ENCODE measurements at regions not wholly inside any gene's neighbourhood (a gene's known extent, or its start where the extent isn't known, plus 50 kb on each side); places are given as distances from the start of the nearest gene placed in this dataset.
"Not testable (repeated sequence)": the region's sequence is repeated elsewhere in the genome, so short reads cannot be mapped to it uniquely, and the experiment has no call there.

DNA sequence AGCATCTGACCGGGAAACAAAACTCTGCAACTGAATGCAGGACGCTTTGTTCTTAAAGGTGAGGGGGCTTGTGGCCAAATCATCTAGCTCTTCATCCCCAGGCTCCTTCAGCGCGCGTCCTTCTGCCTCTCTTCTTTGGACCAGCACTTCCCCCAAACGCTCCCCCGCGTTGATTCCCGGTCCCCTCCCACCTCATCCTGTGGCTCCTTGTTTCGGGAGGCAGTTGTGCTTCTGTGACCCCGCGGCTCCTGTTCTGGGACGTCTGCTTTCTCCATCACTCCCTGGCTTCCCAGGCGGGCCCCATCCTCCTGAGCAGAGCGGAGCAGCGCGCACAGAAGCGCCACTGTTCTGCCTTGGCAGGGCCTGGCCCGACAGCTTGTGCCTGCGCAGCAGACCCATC lies 109.7 kb upstream of the ZNG1E start:
- H3K4me3 ChIP-seq (ENCODE audit: low read depth in 1 of 2, low read length in 2 of 2); H3K9me3 ChIP-seq (ENCODE audit: control insufficient read depth in 2 of 2, insufficient read depth in 1 of 2, low read depth in 1 of 2, low read length in 1 of 2); H3K36me3 ChIP-seq (ENCODE audit: control insufficient read depth in 2 of 2, insufficient read depth in 2 of 2, low read length in 1 of 2); H3K27ac ChIP-seq (ENCODE audit: low read depth in 2 of 2, low read length in 1 of 2); H3K27me3 ChIP-seq (ENCODE audit: control insufficient read depth in 1 of 2, insufficient read depth in 2 of 2, low read length in 2 of 2); H3K4me1 ChIP-seq (ENCODE audit: control insufficient read depth in 2 of 2, insufficient read depth in 2 of 2, low read length in 1 of 2): not testable (repeated sequence)
- 42 to 63% methylated on average over 10 to 20 of the region's 20 CpGs for WGBS, 2 donors

DNA sequence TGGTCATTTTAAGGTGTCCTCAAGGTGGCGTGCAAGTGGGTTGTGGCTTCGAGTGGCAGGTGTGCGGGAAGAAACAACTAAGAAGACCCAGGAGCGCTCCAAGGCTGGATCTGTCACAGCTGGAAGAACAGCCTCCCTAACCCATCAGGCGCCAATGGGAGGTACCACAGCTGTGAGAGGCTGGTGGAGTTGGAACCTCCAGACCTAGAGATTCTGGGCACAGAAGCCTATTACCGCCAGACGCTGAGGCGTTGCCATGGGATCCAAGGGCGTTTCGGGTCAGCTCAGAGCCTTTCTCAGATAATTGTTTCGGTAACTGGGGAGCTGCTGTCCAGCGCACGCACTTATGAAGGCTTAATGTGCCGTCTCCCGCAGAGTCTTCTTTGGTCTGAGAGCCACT lies 156.7 kb upstream of the ZNG1E start:
- H3K27me3 ChIP-seq (ENCODE audit: control insufficient read depth in 1 of 2, insufficient read depth in 2 of 2, low read length in 2 of 2); H3K4me1 ChIP-seq (ENCODE audit: control insufficient read depth in 2 of 2, insufficient read depth in 2 of 2, low read length in 1 of 2); H3K27ac ChIP-seq (ENCODE audit: low read depth in 2 of 2, low read length in 1 of 2); H3K4me3 ChIP-seq (ENCODE audit: low read depth in 1 of 2, low read length in 2 of 2); H3K36me3 ChIP-seq (ENCODE audit: control insufficient read depth in 2 of 2, insufficient read depth in 2 of 2, low read length in 1 of 2); H3K9me3 ChIP-seq (ENCODE audit: control insufficient read depth in 2 of 2, insufficient read depth in 1 of 2, low read depth in 1 of 2, low read length in 1 of 2): not testable (repeated sequence)
- 43 to 68% methylated on average over 1 to 5 of the region's 15 CpGs for WGBS, 2 donors

DNA sequence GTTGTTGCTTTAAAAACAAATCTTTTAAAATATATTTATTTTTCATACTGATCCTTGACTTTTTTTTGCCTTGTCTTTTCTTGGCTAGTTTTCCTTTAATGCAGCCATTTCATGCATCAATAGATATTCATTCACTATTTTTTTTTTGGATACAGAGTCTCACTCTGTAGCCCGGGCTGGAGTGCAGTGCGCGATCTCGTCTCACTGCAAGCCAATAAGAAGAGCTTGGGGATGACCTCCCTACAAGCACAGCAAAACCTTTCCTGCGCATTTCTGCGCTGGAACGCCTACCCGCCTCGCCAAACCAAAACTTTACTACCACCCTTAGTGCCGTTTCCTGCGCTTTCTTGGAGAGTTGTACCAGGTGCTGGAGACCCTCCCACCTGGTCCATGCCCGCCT lies 161.3 kb upstream of the ZNG1E start:
- H3K27ac ChIP-seq (ENCODE audit: low read depth in 2 of 2, low read length in 1 of 2); H3K4me3 ChIP-seq (ENCODE audit: low read depth in 1 of 2, low read length in 2 of 2); H3K36me3 ChIP-seq (ENCODE audit: control insufficient read depth in 2 of 2, insufficient read depth in 2 of 2, low read length in 1 of 2); H3K27me3 ChIP-seq (ENCODE audit: control insufficient read depth in 1 of 2, insufficient read depth in 2 of 2, low read length in 2 of 2); H3K9me3 ChIP-seq (ENCODE audit: control insufficient read depth in 2 of 2, insufficient read depth in 1 of 2, low read depth in 1 of 2, low read length in 1 of 2); H3K4me1 ChIP-seq (ENCODE audit: control insufficient read depth in 2 of 2, insufficient read depth in 2 of 2, low read length in 1 of 2): not testable (repeated sequence)
- WGBS, 2 donors: 88 to 92% methylated on average over 12 of the region's 12 CpGs

DNA sequence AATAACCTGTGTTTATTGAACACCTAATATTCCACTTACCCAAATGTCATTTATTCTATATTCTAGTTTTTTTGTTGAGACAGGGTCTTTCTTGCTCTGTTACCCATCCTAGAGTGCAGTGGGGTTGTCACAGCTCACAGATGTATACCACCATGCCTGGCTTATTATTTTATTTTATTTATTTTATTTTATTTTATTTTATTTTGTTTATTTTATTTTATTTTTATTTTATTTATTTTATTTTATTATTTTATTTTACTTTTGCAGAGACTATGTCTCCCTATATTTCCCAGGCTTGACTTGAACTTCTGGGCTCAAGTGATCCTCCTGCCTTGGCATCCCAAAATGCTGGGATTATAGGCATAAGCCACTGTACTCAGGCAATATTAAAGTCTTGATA lies 167.8 kb upstream of the ZNG1E start:
- not testable (repeated sequence) for H3K27ac ChIP-seq (ENCODE audit: low read depth in 2 of 2, low read length in 1 of 2); H3K36me3 ChIP-seq (ENCODE audit: control insufficient read depth in 2 of 2, insufficient read depth in 2 of 2, low read length in 1 of 2); H3K27me3 ChIP-seq (ENCODE audit: control insufficient read depth in 1 of 2, insufficient read depth in 2 of 2, low read length in 2 of 2); H3K4me3 ChIP-seq (ENCODE audit: low read depth in 1 of 2, low read length in 2 of 2); H3K9me3 ChIP-seq (ENCODE audit: control insufficient read depth in 2 of 2, insufficient read depth in 1 of 2, low read depth in 1 of 2, low read length in 1 of 2); H3K4me1 ChIP-seq (ENCODE audit: control insufficient read depth in 2 of 2, insufficient read depth in 2 of 2, low read length in 1 of 2)

DNA sequence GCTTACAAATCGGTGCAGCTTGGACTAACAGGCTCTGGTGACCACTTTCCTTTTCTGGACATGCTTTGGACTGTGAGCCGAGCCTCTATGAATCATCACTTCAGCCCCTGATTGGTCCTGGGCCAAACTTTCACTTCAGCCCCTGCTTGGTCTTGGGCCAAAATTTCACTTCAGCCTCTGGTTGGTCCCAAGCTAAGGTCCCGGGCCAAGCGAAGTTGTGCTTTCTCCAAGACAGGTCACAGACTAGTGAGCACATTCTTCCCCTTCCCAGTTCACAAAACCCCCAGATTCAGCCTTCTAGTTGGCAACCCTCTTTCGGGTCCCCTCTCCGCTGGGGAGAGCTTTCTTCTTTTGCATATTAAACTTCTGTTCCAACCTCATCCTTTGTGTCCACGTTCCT lies 171.0 kb upstream of the ZNG1E start:
- H3K27me3 ChIP-seq (ENCODE audit: control insufficient read depth in 1 of 2, insufficient read depth in 2 of 2, low read length in 2 of 2); H3K27ac ChIP-seq (ENCODE audit: low read depth in 2 of 2, low read length in 1 of 2); H3K36me3 ChIP-seq (ENCODE audit: control insufficient read depth in 2 of 2, insufficient read depth in 2 of 2, low read length in 1 of 2); H3K4me3 ChIP-seq (ENCODE audit: low read depth in 1 of 2, low read length in 2 of 2); H3K9me3 ChIP-seq (ENCODE audit: control insufficient read depth in 2 of 2, insufficient read depth in 1 of 2, low read depth in 1 of 2, low read length in 1 of 2); H3K4me1 ChIP-seq (ENCODE audit: control insufficient read depth in 2 of 2, insufficient read depth in 2 of 2, low read length in 1 of 2): not testable (repeated sequence)
- WGBS, 2 donors: 82 to 83% methylated on average over 5 of the region's 7 CpGs

DNA sequence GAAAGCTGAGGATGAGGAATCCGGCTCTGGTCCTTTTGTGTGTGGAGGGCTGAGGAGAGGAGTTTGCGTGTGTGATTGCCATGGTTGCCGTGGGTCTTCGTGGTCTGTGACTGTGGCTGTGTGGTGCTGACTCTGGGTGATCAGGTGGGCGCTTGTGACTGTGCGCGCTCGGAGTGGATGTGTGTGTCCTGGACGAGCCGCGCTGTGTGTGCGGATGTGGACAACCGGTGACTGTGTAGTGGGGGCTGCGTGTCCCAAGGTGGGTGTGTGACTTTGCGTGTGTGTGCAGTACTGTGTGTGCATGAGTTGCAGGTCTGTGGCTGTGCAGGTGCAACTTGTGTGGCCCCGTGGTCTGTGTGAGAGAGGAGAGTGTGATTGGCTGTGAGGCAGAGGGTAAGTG lies 172.0 kb upstream of the ZNG1E start:
- not testable (repeated sequence) for H3K36me3 ChIP-seq (ENCODE audit: control insufficient read depth in 2 of 2, insufficient read depth in 2 of 2, low read length in 1 of 2); H3K27ac ChIP-seq (ENCODE audit: low read depth in 2 of 2, low read length in 1 of 2); H3K27me3 ChIP-seq (ENCODE audit: control insufficient read depth in 1 of 2, insufficient read depth in 2 of 2, low read length in 2 of 2); H3K9me3 ChIP-seq (ENCODE audit: control insufficient read depth in 2 of 2, insufficient read depth in 1 of 2, low read depth in 1 of 2, low read length in 1 of 2); H3K4me1 ChIP-seq (ENCODE audit: control insufficient read depth in 2 of 2, insufficient read depth in 2 of 2, low read length in 1 of 2); H3K4me3 ChIP-seq (ENCODE audit: low read depth in 1 of 2, low read length in 2 of 2)
- WGBS, 2 donors: 92 to 93% methylated on average over 12 to 15 of the region's 16 CpGs

DNA sequence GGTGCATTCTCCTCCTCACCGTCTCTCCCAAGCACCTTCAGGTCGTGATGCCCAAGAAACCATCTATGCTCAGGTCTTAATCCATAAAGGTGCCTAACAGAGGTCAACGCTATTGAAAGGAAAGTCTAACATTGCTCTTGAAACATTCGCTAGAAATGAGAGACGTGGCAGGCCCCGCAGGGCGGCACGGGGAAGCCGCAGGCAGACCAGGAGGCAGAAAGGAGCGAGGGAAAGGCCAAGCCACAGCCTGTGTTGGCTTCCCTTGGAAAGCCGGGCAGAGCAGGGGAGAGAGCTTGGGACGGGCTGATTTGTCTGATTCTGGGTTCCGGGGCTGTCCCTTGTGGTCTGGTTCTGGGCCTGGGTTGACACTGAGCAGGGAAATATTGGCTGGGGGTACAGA lies 192.8 kb upstream of the ZNG1E start:
- not testable (repeated sequence) for H3K9me3 ChIP-seq (ENCODE audit: control insufficient read depth in 2 of 2, insufficient read depth in 1 of 2, low read depth in 1 of 2, low read length in 1 of 2); H3K4me3 ChIP-seq (ENCODE audit: low read depth in 1 of 2, low read length in 2 of 2); H3K36me3 ChIP-seq (ENCODE audit: control insufficient read depth in 2 of 2, insufficient read depth in 2 of 2, low read length in 1 of 2); H3K27me3 ChIP-seq (ENCODE audit: control insufficient read depth in 1 of 2, insufficient read depth in 2 of 2, low read length in 2 of 2); H3K4me1 ChIP-seq (ENCODE audit: control insufficient read depth in 2 of 2, insufficient read depth in 2 of 2, low read length in 1 of 2); H3K27ac ChIP-seq (ENCODE audit: low read depth in 2 of 2, low read length in 1 of 2)
- 79 to 81% methylated on average over 13 of the region's 13 CpGs for WGBS, 2 donors

DNA sequence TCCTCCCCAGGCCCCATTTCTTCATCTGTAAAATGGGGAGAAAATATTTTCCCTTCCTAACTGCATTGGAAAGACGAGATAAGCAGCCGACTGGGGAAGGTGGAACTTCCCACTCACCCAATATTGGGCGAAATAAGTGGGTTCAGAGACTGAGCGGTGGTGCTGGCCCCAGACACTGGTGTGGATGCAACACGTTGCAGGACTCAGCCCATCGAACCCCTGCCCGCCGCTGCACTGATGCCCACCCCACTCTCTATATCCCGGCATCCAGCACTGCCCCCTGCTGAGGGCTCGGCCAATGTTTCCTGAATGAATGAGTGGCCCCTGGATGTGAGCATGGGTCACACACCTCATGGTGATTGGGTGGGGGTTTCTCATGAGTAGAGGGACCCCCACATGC lies 194.4 kb upstream of the ZNG1E start:
- not testable (repeated sequence) for H3K27me3 ChIP-seq (ENCODE audit: control insufficient read depth in 1 of 2, insufficient read depth in 2 of 2, low read length in 2 of 2); H3K4me1 ChIP-seq (ENCODE audit: control insufficient read depth in 2 of 2, insufficient read depth in 2 of 2, low read length in 1 of 2); H3K4me3 ChIP-seq (ENCODE audit: low read depth in 1 of 2, low read length in 2 of 2); H3K27ac ChIP-seq (ENCODE audit: low read depth in 2 of 2, low read length in 1 of 2); H3K36me3 ChIP-seq (ENCODE audit: control insufficient read depth in 2 of 2, insufficient read depth in 2 of 2, low read length in 1 of 2); H3K9me3 ChIP-seq (ENCODE audit: control insufficient read depth in 2 of 2, insufficient read depth in 1 of 2, low read depth in 1 of 2, low read length in 1 of 2)
- 82 to 87% methylated on average over 9 to 10 of the region's 10 CpGs for whole genome bisulfite sequencing, 2 donors

DNA sequence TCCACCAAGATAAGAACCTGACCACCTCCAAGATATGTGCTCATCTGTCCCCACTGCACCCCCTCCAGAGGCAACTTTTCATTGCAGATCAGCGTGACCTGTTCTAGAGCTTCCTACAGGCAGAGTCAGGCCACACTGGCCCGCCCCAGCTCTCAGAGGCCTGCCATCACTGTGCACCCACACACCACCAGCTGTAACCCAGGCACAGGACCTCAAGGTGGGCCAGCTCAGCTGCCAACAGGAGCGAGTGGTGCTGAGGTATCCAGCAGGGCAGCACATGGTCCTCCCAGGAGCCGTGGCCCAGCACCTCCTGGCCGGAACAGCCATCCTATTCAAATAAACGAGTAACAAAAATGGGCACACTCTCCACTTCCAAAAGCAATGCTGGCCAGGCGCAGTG lies 189.9 kb upstream of the FOXD4L5 start:
- not testable (repeated sequence) for H3K27me3 ChIP-seq (ENCODE audit: control insufficient read depth in 1 of 2, insufficient read depth in 2 of 2, low read length in 2 of 2); H3K4me1 ChIP-seq (ENCODE audit: control insufficient read depth in 2 of 2, insufficient read depth in 2 of 2, low read length in 1 of 2); H3K9me3 ChIP-seq (ENCODE audit: control insufficient read depth in 2 of 2, insufficient read depth in 1 of 2, low read depth in 1 of 2, low read length in 1 of 2); H3K4me3 ChIP-seq (ENCODE audit: low read depth in 1 of 2, low read length in 2 of 2); H3K36me3 ChIP-seq (ENCODE audit: control insufficient read depth in 2 of 2, insufficient read depth in 2 of 2, low read length in 1 of 2); H3K27ac ChIP-seq (ENCODE audit: low read depth in 2 of 2, low read length in 1 of 2)
- WGBS, 2 donors: 82 to 84% methylated on average over 7 of the region's 7 CpGs

DNA sequence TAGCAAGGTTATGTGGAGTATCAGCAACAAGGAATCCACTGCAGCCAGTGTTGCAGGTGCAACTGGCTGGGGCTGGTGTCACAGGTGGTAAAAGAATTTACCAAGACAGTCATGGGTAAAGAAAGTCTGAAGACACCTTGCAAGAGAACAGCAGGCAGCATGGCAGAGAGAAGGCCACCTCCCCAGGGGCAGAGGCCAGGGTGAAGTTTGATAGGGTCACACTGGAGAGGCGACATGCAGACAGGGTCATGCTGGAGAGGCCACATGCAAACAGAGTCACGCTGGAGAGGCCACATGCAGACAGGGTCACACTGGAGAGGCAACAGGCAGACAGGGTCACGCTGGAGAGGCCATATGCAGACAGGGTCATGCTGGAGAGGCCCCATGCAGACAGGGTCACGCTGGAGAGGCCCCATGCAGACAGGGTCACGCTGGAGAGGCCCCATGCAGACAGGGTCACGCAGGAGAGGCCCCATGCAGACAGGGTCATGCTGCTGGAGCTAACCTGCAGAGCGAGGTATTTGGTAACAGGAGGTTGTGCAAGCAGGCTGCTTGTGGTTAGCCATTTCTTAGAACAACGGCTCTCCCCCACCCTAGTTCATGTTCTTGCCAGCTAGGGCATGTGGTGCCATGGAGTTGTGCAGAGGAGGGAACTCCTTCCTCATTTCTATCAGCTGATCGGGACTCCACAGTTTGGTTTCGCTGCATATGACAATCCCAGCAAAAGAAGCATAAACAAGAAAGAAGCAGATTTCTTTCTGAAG lies 188.2 kb upstream of the FOXD4L5 start:
- not testable (repeated sequence) for H3K4me3 ChIP-seq (ENCODE audit: low read depth in 1 of 2, low read length in 2 of 2); H3K9me3 ChIP-seq (ENCODE audit: control insufficient read depth in 2 of 2, insufficient read depth in 1 of 2, low read depth in 1 of 2, low read length in 1 of 2); H3K4me1 ChIP-seq (ENCODE audit: control insufficient read depth in 2 of 2, insufficient read depth in 2 of 2, low read length in 1 of 2); H3K27me3 ChIP-seq (ENCODE audit: control insufficient read depth in 1 of 2, insufficient read depth in 2 of 2, low read length in 2 of 2); H3K36me3 ChIP-seq (ENCODE audit: control insufficient read depth in 2 of 2, insufficient read depth in 2 of 2, low read length in 1 of 2); H3K27ac ChIP-seq (ENCODE audit: low read depth in 2 of 2, low read length in 1 of 2)
- 54 to 56% methylated on average over 10 of the region's 10 CpGs for WGBS, 2 donors
